Muscle layer of duodenum (tissue), 2 donors: ENCODE measurements at regions not wholly inside any gene's neighbourhood (a gene's known extent, or its start where the extent isn't known, plus 50 kb on each side); places are given as distances from the start of the nearest gene placed in this dataset.
"Not testable (repeated sequence)": the region's sequence is repeated elsewhere in the genome, so short reads cannot be mapped to it uniquely, and the experiment has no call there.

Experiments used
- H3K27ac ChIP-seq: one replicate; pipeline ENCODE4 v1.7.0; 2013; ENCODE audit warnings: mild to moderate bottlenecking, low read length
- H3K27me3 ChIP-seq: one replicate; pipeline ENCODE4 v1.7.0; 2013; ENCODE audit warnings: low read depth, mild to moderate bottlenecking, control low read depth, low read length
- H3K36me3 ChIP-seq, 2 donors: one replicate each; pipeline ENCODE4 v1.7.0; 2013; ENCODE audit warnings: low read length in 2 of 2, control low read depth in 1 of 2, mild to moderate bottlenecking in 1 of 2; ENCODE audit not compliant: insufficient read depth in 2 of 2, control insufficient read depth in 1 of 2
- H3K4me1 ChIP-seq, 2 donors: one replicate each; pipeline ENCODE4 v1.7.0; 2013; ENCODE audit warnings: low read length in 2 of 2, mild to moderate bottlenecking in 2 of 2, control low read depth in 1 of 2, moderate library complexity in 1 of 2; ENCODE audit not compliant: insufficient read depth in 2 of 2, control insufficient read depth in 1 of 2
- H3K4me3 ChIP-seq, 2 donors: one replicate each; pipeline ENCODE4 v1.7.0; 2013; ENCODE audit warnings: low read length in 2 of 2, low read depth in 1 of 2, mild to moderate bottlenecking in 1 of 2
- H3K9me3 ChIP-seq, 2 donors: one replicate each; pipeline ENCODE4 v1.7.0; 2013; ENCODE audit warnings: low read length in 2 of 2, control low read depth in 1 of 2, mild to moderate bottlenecking in 1 of 2; ENCODE audit not compliant: control insufficient read depth in 1 of 2
- donor health status: healthy.

GRCh38 chr6:86474081-86474480 is 463.2 kb upstream of the HTR1E start:
- Histone ChIP-seq H3K4me1 (no peaks in the 10 kb centered on the region), H3K27ac (no peak overlapping the region), H3K36me3 (no peaks in the 10 kb centered on the region), H3K9me3 (no peaks in the 10 kb centered on the region), H3K4me3 (no peak overlapping the region), H3K27me3 (no peaks in the 10 kb centered on the region)

GRCh38 chr6:86471791-86472190 is 465.5 kb upstream of the HTR1E start:
- no peaks in the 10 kb centered on the region for H3K4me1 ChIP-seq
- H3K36me3 ChIP-seq = no peaks in the 10 kb centered on the region
- H3K4me3 ChIP-seq = no peak overlapping the region
- H3K27ac ChIP-seq = no peak overlapping the region
- H3K9me3 ChIP-seq = no peaks in the 10 kb centered on the region
- no peaks in the 10 kb centered on the region for H3K27me3 ChIP-seq

GRCh38 chr6:86459978-86460377 is 477.4 kb upstream of the HTR1E start:
- Histone ChIP-seq H3K9me3 (no peaks in the 10 kb centered on the region), H3K27me3 (no peaks in the 10 kb centered on the region), H3K4me1 (no peaks in the 10 kb centered on the region), H3K27ac (no peak overlapping the region), H3K4me3 (no peak overlapping the region), H3K36me3 (no peaks in the 10 kb centered on the region)

GRCh38 chr6:86456821-86457220 is 480.5 kb upstream of the HTR1E start:
- no peaks in the 10 kb centered on the region for H3K36me3 ChIP-seq
- H3K9me3 ChIP-seq = no peaks in the 10 kb centered on the region
- H3K4me3 ChIP-seq = no peak overlapping the region
- H3K4me1 ChIP-seq = no peaks in the 10 kb centered on the region
- H3K27me3 ChIP-seq = no peaks in the 10 kb centered on the region
- no peak overlapping the region for H3K27ac ChIP-seq

GRCh38 chr6:86453232-86453631 is 484.1 kb upstream of the HTR1E start:
- Histone ChIP-seq H3K9me3 (no peaks in the 10 kb centered on the region), H3K27me3 (no peaks in the 10 kb centered on the region), H3K27ac (no peak overlapping the region), H3K4me1 (no peaks in the 10 kb centered on the region), H3K36me3 (no peaks in the 10 kb centered on the region), H3K4me3 (no peak overlapping the region)

GRCh38 chr6:86448398-86448797 is 488.9 kb upstream of the HTR1E start:
- no peak overlapping the region for H3K4me3 ChIP-seq
- no peaks in the 10 kb centered on the region for H3K9me3 ChIP-seq
- no peak overlapping the region for H3K27ac ChIP-seq
- H3K36me3 ChIP-seq = no peaks in the 10 kb centered on the region
- no peaks in the 10 kb centered on the region for H3K4me1 ChIP-seq
- H3K27me3 ChIP-seq = no peaks in the 10 kb centered on the region

GRCh38 chr6:86440608-86441007 is 496.7 kb upstream of the HTR1E start:
- H3K27ac ChIP-seq = no peak overlapping the region

GRCh38 chr6:86423571-86423970 is 513.8 kb upstream of the HTR1E start:
- no peak overlapping the region for H3K4me3 ChIP-seq
- no peak overlapping the region for H3K27ac ChIP-seq
- H3K9me3 ChIP-seq = no peaks in the 10 kb centered on the region
- no peaks in the 10 kb centered on the region for H3K36me3 ChIP-seq
- no peaks in the 10 kb centered on the region for H3K27me3 ChIP-seq
- H3K4me1 ChIP-seq = no peaks in the 10 kb centered on the region

More at GRCh38 chr6:86440608-86441007, 496.7 kb upstream of the HTR1E start:
- Histone ChIP-seq H3K27me3 (no peaks in the 10 kb centered on the region), H3K4me1 (no peaks in the 10 kb centered on the region), H3K4me3 (no peak overlapping the region), H3K36me3 (no peaks in the 10 kb centered on the region), H3K9me3 (no peaks in the 10 kb centered on the region)

- no peak overlapping the region for H3K4me3 ChIP-seq
- no peaks in the 10 kb centered on the region for H3K9me3 ChIP-seq
- H3K4me1 ChIP-seq = no peaks in the 10 kb centered on the region
- H3K27me3 ChIP-seq = no peaks in the 10 kb centered on the region
- H3K27ac ChIP-seq = no peak overlapping the region
- H3K36me3 ChIP-seq = no peaks in the 10 kb centered on the region
Measured at GRCh38 chr6:86412057-86412456, 525.3 kb upstream of the HTR1E start.

GRCh38 chr6:86407128-86407527 is 530.2 kb upstream of the HTR1E start:
- Histone ChIP-seq H3K4me3 (no peak overlapping the region), H3K9me3 (peaks cover 0 to 1% of the 10 kb centered on the region in 2 donors), H3K27ac (no peak overlapping the region), H3K27me3 (no peaks in the 10 kb centered on the region), H3K36me3 (no peaks in the 10 kb centered on the region), H3K4me1 (no peaks in the 10 kb centered on the region)

- not testable (repeated sequence) for H3K4me1 ChIP-seq, H3K36me3 ChIP-seq, H3K4me3 ChIP-seq, H3K9me3 ChIP-seq, H3K27me3 ChIP-seq, H3K27ac ChIP-seq
Measured at GRCh38 chr6:86392850-86393249, 544.5 kb upstream of the HTR1E start.

GRCh38 chr6:86380571-86381125 is 556.7 kb upstream of the HTR1E start:
- Histone ChIP-seq H3K4me1 (no peaks in the 10 kb centered on the region), H3K36me3 (no peaks in the 10 kb centered on the region), H3K27me3 (no peaks in the 10 kb centered on the region), H3K4me3 (no peak overlapping the region), H3K27ac (no peak overlapping the region), H3K9me3 (no peaks in the 10 kb centered on the region)
